Mesenchymal stem cell (in vitro differentiated cells and primary cell): ENCODE measurements at regions not wholly inside any gene's neighbourhood (a gene's known extent, or its start where the extent isn't known, plus 50 kb on each side); places are given as distances from the start of the nearest gene placed in this dataset.

Experiments
- DNase-seq: peaks from one replicate; pipeline ENCODE4 v3.0.0-alpha.2; 2013
- H2AFZ ChIP-seq: one replicate; pipeline ENCODE4 v1.6.1; 2013; ENCODE audit warnings: low read depth, mild to moderate bottlenecking, control low read depth, inconsistent platforms, low read length, moderate library complexity
- H2AK5ac ChIP-seq: 2 replicates; pipeline ENCODE4 v1.6.1; 2013; ENCODE audit warnings: low read length, moderate library complexity, mild to moderate bottlenecking, inconsistent platforms; ENCODE audit not compliant: severe bottlenecking
- H2BK120ac ChIP-seq: one replicate; pipeline ENCODE4 v1.6.1; 2013; ENCODE audit warnings: low read depth, mild to moderate bottlenecking, inconsistent platforms, low read length, moderate library complexity
- H2BK12ac ChIP-seq, 2 experiments: one replicate each; pipeline ENCODE4 v1.6.1; 2013; ENCODE audit warnings: inconsistent platforms in 2 of 2, low read length in 2 of 2, mild to moderate bottlenecking in 2 of 2, moderate library complexity in 2 of 2, control low read depth in 1 of 2
- H2BK15ac ChIP-seq: one replicate; pipeline ENCODE4 v1.6.1; 2013; ENCODE audit warnings: mild to moderate bottlenecking, low read depth, inconsistent platforms; ENCODE audit not compliant: poor library complexity, severe bottlenecking
- H2BK5ac ChIP-seq: 2 replicates; pipeline ENCODE4 v1.6.1; 2013; ENCODE audit warnings: low read depth, mild to moderate bottlenecking, low read length, control low read depth, inconsistent platforms; ENCODE audit not compliant: poor library complexity, severe bottlenecking
- H3K14ac ChIP-seq, 2 experiments: one replicate each; pipeline ENCODE4 v1.6.1; 2013; ENCODE audit warnings: inconsistent platforms in 2 of 2, low read length in 2 of 2, control low read depth in 1 of 2, mild to moderate bottlenecking in 1 of 2, moderate library complexity in 1 of 2
- H3K18ac ChIP-seq, 2 experiments: one replicate each; pipeline ENCODE4 v1.6.1; 2013; ENCODE audit warnings: inconsistent platforms in 2 of 2, low read length in 2 of 2, control low read depth in 1 of 2, low read depth in 1 of 2, mild to moderate bottlenecking in 1 of 2
- H3K23ac ChIP-seq, 2 experiments: one replicate each; pipeline ENCODE4 v1.6.1; 2013; ENCODE audit warnings: inconsistent platforms in 2 of 2, low read length in 2 of 2, mild to moderate bottlenecking in 2 of 2, moderate library complexity in 2 of 2, control low read depth in 1 of 2
- H3K27ac ChIP-seq: 2 replicates; pipeline ENCODE4 v1.5.1; 2013; ENCODE audit warnings: mild to moderate bottlenecking, moderate library complexity, low read length, control low read depth, inconsistent platforms; ENCODE audit not compliant: poor library complexity, severe bottlenecking
- H3K27me3 ChIP-seq, 2 experiments: 2 replicates each; pipeline versions ENCODE4 v1.6.1 to v1.7.0; 2013; ENCODE audit warnings: low read length in 2 of 2, mild to moderate bottlenecking in 2 of 2, moderate library complexity in 2 of 2, control low read depth in 1 of 2, inconsistent platforms in 1 of 2; ENCODE audit not compliant: control insufficient read depth in 1 of 2, insufficient read depth in 1 of 2
- H3K36me3 ChIP-seq, 2 experiments: 2 replicates each; pipeline versions ENCODE4 v1.6.1 to v1.7.0; 2013; ENCODE audit warnings: low read length in 2 of 2, control low read depth in 1 of 2, inconsistent platforms in 1 of 2, low read depth in 1 of 2, mild to moderate bottlenecking in 1 of 2; ENCODE audit not compliant: insufficient read depth in 2 of 2, control insufficient read depth in 1 of 2
- H3K4ac ChIP-seq, 2 experiments: one replicate each; pipeline ENCODE4 v1.6.1; 2013; ENCODE audit warnings: inconsistent platforms in 2 of 2, low read length in 2 of 2, mild to moderate bottlenecking in 2 of 2, moderate library complexity in 2 of 2, control low read depth in 1 of 2, low read depth in 1 of 2
- H3K4me1 ChIP-seq: 2 replicates; pipeline ENCODE4 v1.6.1; 2013; ENCODE audit warnings: low read depth, low read length, control low read depth; ENCODE audit not compliant: control insufficient read depth, insufficient read depth
- H3K4me2 ChIP-seq: 2 replicates; pipeline ENCODE4 v1.6.1; 2013; ENCODE audit warnings: low read length, mild to moderate bottlenecking, inconsistent platforms; ENCODE audit not compliant: poor library complexity, severe bottlenecking
- H3K4me3 ChIP-seq, 2 experiments: 2 replicates each; pipeline versions ENCODE4 v1.5.1 to v1.7.0; 2013; ENCODE audit warnings: low read length in 2 of 2, mild to moderate bottlenecking in 2 of 2, control low read depth in 1 of 2, low read depth in 1 of 2; ENCODE audit not compliant: insufficient read depth in 1 of 2
- H3K79me1 ChIP-seq: replicated peaks from 2 replicates; pipeline ENCODE4 v1.6.1; 2013; ENCODE audit warnings: mild to moderate bottlenecking, control low read depth, low read length, inconsistent platforms; ENCODE audit not compliant: poor library complexity, severe bottlenecking
- H3K9ac ChIP-seq: 2 replicates; pipeline ENCODE4 v1.7.0; 2013; ENCODE audit warnings: mild to moderate bottlenecking, low read length, moderate library complexity
- H3K9me3 ChIP-seq: 2 replicates; pipeline ENCODE4 v1.7.0; 2013; ENCODE audit warnings: mild to moderate bottlenecking, low read length; ENCODE audit not compliant: control insufficient read depth
- H4K8ac ChIP-seq: one replicate; pipeline ENCODE4 v1.6.1; 2013; ENCODE audit warnings: inconsistent platforms, mild to moderate bottlenecking, low read length, moderate library complexity
- H4K91ac ChIP-seq: one replicate; pipeline ENCODE4 v1.6.1; 2013; ENCODE audit warnings: mild to moderate bottlenecking, low read length, inconsistent platforms
- WGBS: methylation state at CpG from one replicate; pipeline ENCODE4 v1.1.7; 2013; ENCODE audit warnings: mixed read lengths; 5-methylcytosine and 5-hydroxymethylcytosine counted together

GRCh38 chr3:88542916-88543315, 393.2 kb downstream of the C3orf38 start:
- no peaks in the 10 kb centered on the region for H3K27me3 ChIP-seq
- no peak overlapping the region for H2AFZ ChIP-seq
- H3K23ac ChIP-seq = no peak overlapping the region
- no peak overlapping the region for H3K18ac ChIP-seq
- H3K4me3 ChIP-seq = no peak overlapping the region
- no peaks in the 10 kb centered on the region for H3K79me1 ChIP-seq
- no peak overlapping the region for H2BK5ac ChIP-seq
- H3K9ac ChIP-seq = no peak overlapping the region
- no peak overlapping the region for H3K4ac ChIP-seq
- H3K27ac ChIP-seq = no peak overlapping the region
- no peak overlapping the region for H3K14ac ChIP-seq
- no peak overlapping the region for H4K91ac ChIP-seq
- no peaks in the 10 kb centered on the region for H3K4me1 ChIP-seq
- H3K36me3 ChIP-seq = no peaks in the 10 kb centered on the region
- no peak overlapping the region for H2BK120ac ChIP-seq
- no peak for DNase-seq
- no peaks in the 10 kb centered on the region for H3K9me3 ChIP-seq
- no peak overlapping the region for H2AK5ac ChIP-seq
- no peak overlapping the region for H2BK15ac ChIP-seq
- no peak overlapping the region for H2BK12ac ChIP-seq
- H4K8ac ChIP-seq = no peak overlapping the region
- H3K4me2 ChIP-seq = no peak overlapping the region

GRCh38 chr3:88572450-88572849, 422.7 kb downstream of the C3orf38 start:
- Histone ChIP-seq H2AK5ac (no peak overlapping the region), H3K36me3 (no peaks in the 10 kb centered on the region), H2AFZ (no peak overlapping the region), H2BK5ac (no peak overlapping the region), H2BK15ac (no peak overlapping the region), H3K4me1 (no peaks in the 10 kb centered on the region), H3K23ac (no peak overlapping the region), H3K27me3 (no peaks in the 10 kb centered on the region), H3K4me3 (no peak overlapping the region), H3K4ac (no peak overlapping the region), H4K8ac (no peak overlapping the region), H3K79me1 (no peaks in the 10 kb centered on the region), H2BK12ac (no peak overlapping the region), H3K18ac (no peak overlapping the region), H4K91ac (no peak overlapping the region), H2BK120ac (no peak overlapping the region), H3K4me2 (no peak overlapping the region), H3K14ac (no peak overlapping the region), H3K27ac (no peak overlapping the region), H3K9ac (no peak overlapping the region), H3K9me3 (peaks cover 26% of the 10 kb centered on the region)
- DNase-seq = no peak
- WGBS = 63% methylated on average over 2 of the region's 3 CpGs

GRCh38 chr3:88573472-88573871, 423.7 kb downstream of the C3orf38 start:
- H2AFZ ChIP-seq = no peak overlapping the region
- no peak overlapping the region for H2BK12ac ChIP-seq
- H3K23ac ChIP-seq = no peak overlapping the region
- peaks cover 21% of the 10 kb centered on the region for H3K9me3 ChIP-seq
- no peak overlapping the region for H2BK5ac ChIP-seq
- no peaks in the 10 kb centered on the region for H3K36me3 ChIP-seq
- no peaks in the 10 kb centered on the region for H3K79me1 ChIP-seq
- H3K27me3 ChIP-seq = no peaks in the 10 kb centered on the region
- no peak overlapping the region for H2AK5ac ChIP-seq
- no peak overlapping the region for H3K27ac ChIP-seq
- 100% methylated on average over 2 of the region's 4 CpGs for WGBS
- no peak overlapping the region for H4K91ac ChIP-seq
- H3K4me3 ChIP-seq = no peak overlapping the region
- no peak overlapping the region for H3K9ac ChIP-seq
- H4K8ac ChIP-seq = no peak overlapping the region
- no peak overlapping the region for H3K4ac ChIP-seq
- no peak overlapping the region for H2BK15ac ChIP-seq
- H3K4me1 ChIP-seq = no peaks in the 10 kb centered on the region
- DNase-seq = no peak
- no peak overlapping the region for H3K14ac ChIP-seq
- no peak overlapping the region for H3K18ac ChIP-seq
- H3K4me2 ChIP-seq = no peak overlapping the region
- no peak overlapping the region for H2BK120ac ChIP-seq

- Histone ChIP-seq H3K23ac (no peak overlapping the region), H2BK12ac (no peak overlapping the region), H4K8ac (no peak overlapping the region), H3K4me3 (no peak overlapping the region), H2BK5ac (no peak overlapping the region), H3K4ac (no peak overlapping the region), H3K27me3 (no peaks in the 10 kb centered on the region), H3K9me3 (peaks cover 19% of the 10 kb centered on the region), H3K14ac (no peak overlapping the region), H3K79me1 (no peaks in the 10 kb centered on the region), H2BK120ac (no peak overlapping the region), H2AK5ac (no peak overlapping the region), H3K36me3 (no peaks in the 10 kb centered on the region), H3K4me2 (no peak overlapping the region), H2AFZ (no peak overlapping the region), H4K91ac (no peak overlapping the region), H3K27ac (no peak overlapping the region), H3K9ac (no peak overlapping the region), H2BK15ac (no peak overlapping the region), H3K18ac (no peak overlapping the region), H3K4me1 (no peaks in the 10 kb centered on the region)
- no peak for DNase-seq
- 93% methylated on average over 4 of the region's 4 CpGs for WGBS
Measured at GRCh38 chr3:88574146-88574545, 424.4 kb downstream of the C3orf38 start.
